HCT116 (cell line): ENCODE measurements at regions not wholly inside any gene's neighbourhood (a gene's known extent, or its start where the extent isn't known, plus 50 kb on each side); places are given as distances from the start of the nearest gene placed in this dataset.

ENCODE experiments used
- ATAC-seq: fragments of 200-7000 bp; cut with Tn5 transposase; 2 replicates; pipeline ENCODE4 v1.9.1; 2020; ENCODE audit warnings: mild to moderate bottlenecking, moderate library complexity
- BruUV-seq: library from RNA; stranded (reverse); fragments of 400-500 nt; replicated peaks from 2 replicates; lab custom pipeline; 2021; lab: Mats Ljungman, UMichigan
- CTCF ChIA-PET: fragments of 300-600 bp; sonication (Branson Sonifier 250); formaldehyde crosslinking; loops from one replicate; lab custom pipeline; 2021; ENCODE audit warnings: antibody characterized with exemption; lab: Charles Lee
- POLR2A ChIA-PET: fragments of 300-600, 350-600 bp; sonication (Branson Sonifier 250); formaldehyde crosslinking; loops from one replicate; lab custom pipeline; 2021; ENCODE audit warnings: antibody characterized with exemption; lab: Charles Lee
- RAD21 ChIA-PET, 2 experiments: fragments of 300-600 bp; sonication (Branson Sonifier 250); formaldehyde crosslinking; loops; one replicate each; lab custom pipeline; 2023; ENCODE audit warnings: low total read pairs in 2 of 2; ENCODE audit not compliant: uncharacterized antibody in 2 of 2, unreplicated experiment in 2 of 2, low non-redundant PET in 1 of 2; lab: Charles Lee
- DNase-seq: peaks from one replicate; pipeline ENCODE4 v3.0.0-alpha.2; 2010; ENCODE audit warnings: low read depth, low spot score
- H2AFZ ChIP-seq: fragments of 200-600 bp; shearing (Covaris generic), sonication (generic); 2 replicates; pipeline ENCODE4 v1.6.1; 2017; ENCODE audit warnings: low read depth, mixed run types, mixed read lengths, antibody characterized with exemption, low read length; ENCODE audit not compliant: poor library complexity, severe bottlenecking
- H3K27ac ChIP-seq: 2 replicates; pipeline ENCODE4 v1.5.1; 2012; ENCODE audit warnings: low read depth, low read length
- H3K27me3 ChIP-seq: fragments of 200-600 bp; sonication (generic); 2 replicates; pipeline ENCODE4 v1.6.1; 2016; ENCODE audit warnings: mixed run types, low read length, mixed read lengths; ENCODE audit not compliant: insufficient read depth
- H3K36me3 ChIP-seq, 2 experiments: fragments of 200-500 bp in 1 of 2; fragments of 200-600 bp in 1 of 2; sonication (Bioruptor generic) in 1 of 2; sonication (generic) in 1 of 2; 2 replicates each; pipeline versions ENCODE4 v1.5.1 to v1.6.1; 2014 to 2016; ENCODE audit warnings: low read length in 2 of 2, inconsistent platforms in 1 of 2, mixed read lengths in 1 of 2, mixed run types in 1 of 2; ENCODE audit not compliant: insufficient read depth in 2 of 2, control insufficient read depth in 1 of 2
- H3K4me1 ChIP-seq, 2 experiments: fragments of 200-600 bp in 1 of 2; sonication (generic) in 1 of 2; 2 replicates each; pipeline versions ENCODE4 v1.5.1 to v1.6.1; 2012 to 2017; ENCODE audit warnings: low read length in 2 of 2, inconsistent platforms in 1 of 2, mild to moderate bottlenecking in 1 of 2, mixed read lengths in 1 of 2, mixed run types in 1 of 2, moderate library complexity in 1 of 2; ENCODE audit not compliant: insufficient read depth in 2 of 2, control insufficient read depth in 1 of 2
- H3K4me2 ChIP-seq: fragments of 200-600 bp; sonication (generic); 2 replicates; pipeline ENCODE4 v1.6.1; 2017; ENCODE audit warnings: mixed run types, low read length, mixed read lengths
- H3K4me3 ChIP-seq, 2 experiments: fragments of 200-600 bp in 1 of 2; sonication (generic) in 1 of 2; replicated peaks in 1 of 2; 2 replicates each; pipeline ENCODE4 v1.5.1; 2011 to 2016; ENCODE audit warnings: low read length in 2 of 2, control low read depth in 1 of 2, low read depth in 1 of 2, mild to moderate bottlenecking in 1 of 2, mixed read lengths in 1 of 2, mixed run types in 1 of 2
- H3K79me2 ChIP-seq: fragments of 200-600 bp; sonication (generic); 2 replicates; pipeline ENCODE4 v1.6.1; 2017; ENCODE audit warnings: mild to moderate bottlenecking, mixed run types, low read length, moderate library complexity, mixed read lengths; ENCODE audit not compliant: insufficient read depth
- H3K9ac ChIP-seq: fragments of 200-600 bp; sonication (generic); 2 replicates; pipeline ENCODE4 v1.6.1; 2016; ENCODE audit warnings: low read length, mixed read lengths
- H3K9me2 ChIP-seq: fragments of 200-600 bp; sonication (generic), shearing (Covaris generic); 2 replicates; pipeline ENCODE4 v1.6.1; 2017; ENCODE audit warnings: mixed run types, mild to moderate bottlenecking, moderate library complexity; ENCODE audit not compliant: insufficient read depth
- H3K9me3 ChIP-seq, 2 experiments: fragments of 200-500 bp in 1 of 2; fragments of 200-600 bp in 1 of 2; sonication (Bioruptor generic) in 1 of 2; sonication (generic) in 1 of 2; 2 replicates each; pipeline ENCODE4 v1.6.1; 2014 to 2017; ENCODE audit warnings: low read length in 2 of 2, mixed read lengths in 2 of 2, inconsistent platforms in 1 of 2, low read depth in 1 of 2, mild to moderate bottlenecking in 1 of 2, mixed run types in 1 of 2, moderate library complexity in 1 of 2; ENCODE audit not compliant: control insufficient read depth in 1 of 2, insufficient read depth in 1 of 2
- H4K20me1 ChIP-seq: fragments of 200-600 bp; sonication (generic), shearing (Covaris generic); 2 replicates; pipeline ENCODE4 v1.6.1; 2017; ENCODE audit warnings: mixed run types, mild to moderate bottlenecking, moderate library complexity; ENCODE audit not compliant: insufficient read depth
- CBX3 ChIP-seq: IDR thresholded peaks from 2 replicates; pipeline ENCODE4 v1.6.1; 2012; ENCODE audit warnings: low read depth
- CEBPB ChIP-seq: IDR thresholded peaks from 2 replicates; pipeline ENCODE4 v1.6.1; 2012; ENCODE audit warnings: low read depth
- EGR1 ChIP-seq: IDR thresholded peaks from 2 replicates; pipeline ENCODE4 v1.6.1; 2012; ENCODE audit warnings: low read depth
- FOSL1 ChIP-seq: IDR thresholded peaks from 2 replicates; pipeline ENCODE4 v1.6.1; 2012; ENCODE audit warnings: low read depth
- JUND ChIP-seq: IDR thresholded peaks from 2 replicates; pipeline ENCODE4 v1.6.1; 2012
- POLR2A ChIP-seq: IDR thresholded peaks from 2 replicates; pipeline ENCODE4 v1.7.0; 2011; ENCODE audit warnings: borderline replicate concordance; ENCODE audit not compliant: insufficient read depth, insufficient read length; ENCODE audit errors: extremely low read depth
- POLR2AphosphoS5 ChIP-seq: IDR thresholded peaks from 2 replicates; pipeline ENCODE4 v1.6.1; 2011; ENCODE audit warnings: mild to moderate bottlenecking, low read depth, low read length, moderate library complexity
- SIN3A ChIP-seq: IDR thresholded peaks from 2 replicates; pipeline ENCODE4 v1.6.1; 2012; ENCODE audit warnings: low read depth
- SP1 ChIP-seq: IDR thresholded peaks from 2 replicates; pipeline ENCODE4 v1.6.1; 2012; ENCODE audit warnings: low read depth
- SRF ChIP-seq: IDR thresholded peaks from 2 replicates; pipeline ENCODE4 v1.6.1; 2012; ENCODE audit warnings: low read depth
- TCF7L2 ChIP-seq: IDR thresholded peaks from 2 replicates; pipeline ENCODE4 v1.7.0; 2011; ENCODE audit warnings: borderline replicate concordance, inconsistent platforms; ENCODE audit not compliant: insufficient read depth, insufficient read length; ENCODE audit errors: extremely low read depth
- ZNF274 ChIP-seq: fragments of 200-500 bp; sonication (Bioruptor generic); IDR thresholded peaks from 2 replicates; pipeline ENCODE4 v1.6.1; 2014; ENCODE audit warnings: mild to moderate bottlenecking, low read depth, low read length, inconsistent platforms
- intact Hi-C: fragments of 100-400 bp; cut with micrococcal nuclease; formaldehyde crosslinking; loops from 2 replicates; pipeline ENCODE4 v1.10.0; 2022
- TF ChIP-seq, protein P1 (sequence below): IDR thresholded peaks from 2 replicates; pipeline ENCODE4 v1.6.1; 2011; ENCODE audit warnings: mild to moderate bottlenecking, low read length, moderate library complexity; ENCODE audit not compliant: insufficient replicate concordance; ENCODE audit errors: extremely low read depth
- TF ChIP-seq, protein P2 (sequence below), 3 experiments: fragments of 200-600 bp in 1 of 3; sonication (generic) in 1 of 3; IDR thresholded peaks in 2 of 3; conservative IDR thresholded peaks in 1 of 3; 2 replicates each; pipeline ENCODE4 v1.5.1; 2012 to 2017; ENCODE audit warnings: low read depth in 2 of 3, low read length in 2 of 3, antibody characterized with exemption in 1 of 3, borderline replicate concordance in 1 of 3, control low read depth in 1 of 3, mild to moderate bottlenecking in 1 of 3, mixed read lengths in 1 of 3, mixed run types in 1 of 3, moderate library complexity in 1 of 3; ENCODE audit not compliant: insufficient read depth in 1 of 3

DNA sequence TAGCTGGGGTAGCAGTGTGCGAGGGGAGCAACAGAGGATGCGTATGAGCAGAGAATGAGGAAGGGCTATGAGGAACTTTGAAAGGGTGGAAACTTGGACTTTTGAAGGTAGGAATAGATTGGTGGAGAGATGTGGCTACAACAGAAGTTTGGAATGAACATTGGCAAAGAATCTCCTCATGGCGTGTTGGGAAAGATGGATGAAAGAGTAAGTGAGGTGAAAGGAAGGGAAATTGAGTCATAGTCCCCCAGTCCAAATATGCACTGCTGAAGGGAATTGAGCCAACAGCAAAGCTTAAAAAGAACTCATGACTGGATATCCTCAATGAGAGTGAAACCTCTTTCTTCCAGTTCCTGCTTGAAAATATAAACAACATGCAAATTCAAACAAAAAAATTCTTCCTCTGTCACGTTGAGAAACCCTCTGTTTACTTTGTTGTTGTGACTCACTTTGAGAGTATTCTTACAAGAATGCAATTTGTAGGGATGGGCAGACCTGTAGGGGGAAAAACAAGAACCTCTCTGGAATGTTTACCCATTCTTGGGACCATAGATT is 313.2 kb upstream of the KCNJ16 start:
- Histone ChIP-seq H3K79me2 (no peaks in the 10 kb centered on the region), H3K27ac (no peak overlapping the region), H4K20me1 (no peaks in the 10 kb centered on the region), H3K27me3 (no peaks in the 10 kb centered on the region), H3K9ac (no peak overlapping the region), H2AFZ (no peak overlapping the region), H3K9me3 (peaks cover 0 to 2% of the 10 kb centered on the region in 2 experiments; a peak in 1 of 4 replicates), H3K4me3 (no peak overlapping the region), H3K4me1 (peaks cover 3 to 23% of the 10 kb centered on the region in 2 experiments; a peak in 3 of 4 replicates), H3K4me2 (peak overlapping the region; percentile 36), H3K9me2 (no peaks in the 10 kb centered on the region), H3K36me3 (no peaks in the 10 kb centered on the region)
- no TSS peak for BruUV-seq
- POLR2A ChIA-PET, result no interaction called here
- intact Hi-C loops, result no loop called here
- CTCF ChIA-PET, result no interaction called here
- TF ChIP-seq FOSL1 (no peak), SIN3A (no peak), POLR2A (no peak)
- TF ChIP-seq, protein P1, sequence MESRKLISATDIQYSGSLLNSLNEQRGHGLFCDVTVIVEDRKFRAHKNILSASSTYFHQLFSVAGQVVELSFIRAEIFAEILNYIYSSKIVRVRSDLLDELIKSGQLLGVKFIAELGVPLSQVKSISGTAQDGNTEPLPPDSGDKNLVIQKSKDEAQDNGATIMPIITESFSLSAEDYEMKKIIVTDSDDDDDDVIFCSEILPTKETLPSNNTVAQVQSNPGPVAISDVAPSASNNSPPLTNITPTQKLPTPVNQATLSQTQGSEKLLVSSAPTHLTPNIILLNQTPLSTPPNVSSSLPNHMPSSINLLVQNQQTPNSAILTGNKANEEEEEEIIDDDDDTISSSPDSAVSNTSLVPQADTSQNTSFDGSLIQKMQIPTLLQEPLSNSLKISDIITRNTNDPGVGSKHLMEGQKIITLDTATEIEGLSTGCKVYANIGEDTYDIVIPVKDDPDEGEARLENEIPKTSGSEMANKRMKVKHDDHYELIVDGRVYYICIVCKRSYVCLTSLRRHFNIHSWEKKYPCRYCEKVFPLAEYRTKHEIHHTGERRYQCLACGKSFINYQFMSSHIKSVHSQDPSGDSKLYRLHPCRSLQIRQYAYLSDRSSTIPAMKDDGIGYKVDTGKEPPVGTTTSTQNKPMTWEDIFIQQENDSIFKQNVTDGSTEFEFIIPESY, result no peak
- DNase-seq, result no peak
- ATAC-seq, result no peak; the same call in 1 of the 2 replicates
- RAD21 ChIA-PET, result no interaction called here

DNA sequence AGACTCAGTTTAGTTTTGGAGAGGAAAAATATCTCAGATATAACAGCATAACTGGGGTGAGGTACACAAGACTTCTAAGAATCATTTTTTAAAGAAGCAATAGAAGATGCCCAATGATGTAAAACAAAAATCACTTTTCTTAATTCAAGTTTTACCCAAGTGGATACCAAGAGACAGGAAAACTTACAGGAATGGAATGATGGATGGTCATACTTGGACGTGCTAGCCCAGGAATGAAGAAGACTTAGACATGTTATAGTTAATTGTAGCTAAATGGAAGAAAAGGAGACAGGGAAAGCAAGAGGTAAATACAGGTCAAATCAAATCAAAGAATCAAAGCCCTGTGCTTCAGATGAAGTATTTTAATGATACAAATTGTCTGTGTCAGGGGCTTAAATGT is 312.7 kb upstream of the KCNJ16 start:
- intact Hi-C loops, result no loop called here
- peaks cover 0 to 2% of the 10 kb centered on the region in 2 experiments; a peak in 1 of 4 replicates for H3K9me3 ChIP-seq
- TF ChIP-seq ZNF274, result no peak
- TF ChIP-seq, protein P1, result no peak
- no peak for TF ChIP-seq JUND
- TF ChIP-seq, protein P2, sequence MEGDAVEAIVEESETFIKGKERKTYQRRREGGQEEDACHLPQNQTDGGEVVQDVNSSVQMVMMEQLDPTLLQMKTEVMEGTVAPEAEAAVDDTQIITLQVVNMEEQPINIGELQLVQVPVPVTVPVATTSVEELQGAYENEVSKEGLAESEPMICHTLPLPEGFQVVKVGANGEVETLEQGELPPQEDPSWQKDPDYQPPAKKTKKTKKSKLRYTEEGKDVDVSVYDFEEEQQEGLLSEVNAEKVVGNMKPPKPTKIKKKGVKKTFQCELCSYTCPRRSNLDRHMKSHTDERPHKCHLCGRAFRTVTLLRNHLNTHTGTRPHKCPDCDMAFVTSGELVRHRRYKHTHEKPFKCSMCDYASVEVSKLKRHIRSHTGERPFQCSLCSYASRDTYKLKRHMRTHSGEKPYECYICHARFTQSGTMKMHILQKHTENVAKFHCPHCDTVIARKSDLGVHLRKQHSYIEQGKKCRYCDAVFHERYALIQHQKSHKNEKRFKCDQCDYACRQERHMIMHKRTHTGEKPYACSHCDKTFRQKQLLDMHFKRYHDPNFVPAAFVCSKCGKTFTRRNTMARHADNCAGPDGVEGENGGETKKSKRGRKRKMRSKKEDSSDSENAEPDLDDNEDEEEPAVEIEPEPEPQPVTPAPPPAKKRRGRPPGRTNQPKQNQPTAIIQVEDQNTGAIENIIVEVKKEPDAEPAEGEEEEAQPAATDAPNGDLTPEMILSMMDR (IDR thresholded peaks at IDR 0.05 in 2 of 3, conservative IDR thresholded peaks at IDR 0.05 in 1 of 3; ENCODE audit: borderline replicate concordance in 1 of 3, insufficient read depth in 1 of 3, low read depth in 2 of 3, low read length in 2 of 3), result no peak
- TF ChIP-seq FOSL1, result no peak
- no peak for TF ChIP-seq POLR2AphosphoS5
- no peak for TF ChIP-seq CBX3
- no peak for TF ChIP-seq POLR2A
- no peak for TF ChIP-seq SP1
- TF ChIP-seq SRF, result no peak
- no peak for TF ChIP-seq EGR1
- no peak for TF ChIP-seq CEBPB
- TF ChIP-seq TCF7L2, result no peak

More for the DNA sequence above, 312.7 kb upstream of the KCNJ16 start:
- no peak for ATAC-seq
- Histone ChIP-seq H3K79me2 (no peaks in the 10 kb centered on the region), H3K4me2 (peak overlapping the region; percentile 36), H3K27ac (no peak overlapping the region), H3K4me3 (no peak overlapping the region), H3K4me1 (peaks cover 3 to 23% of the 10 kb centered on the region in 2 experiments; a peak in 3 of 4 replicates), H4K20me1 (no peaks in the 10 kb centered on the region), H3K36me3 (no peaks in the 10 kb centered on the region), H3K9ac (no peak overlapping the region), H2AFZ (no peak overlapping the region), H3K9me2 (no peaks in the 10 kb centered on the region), H3K27me3 (no peaks in the 10 kb centered on the region)
- ChIA-PET CTCF (no interaction called here), RAD21 (no interaction called here), POLR2A (no interaction called here)
- BruUV-seq, result no TSS peak
- DNase-seq, result no peak
